Neural progenitor cell (in vitro differentiated cells): ENCODE measurements at regions not wholly inside any gene's neighbourhood (a gene's known extent, or its start where the extent isn't known, plus 50 kb on each side); places are given as distances from the start of the nearest gene placed in this dataset.

ENCODE experiments used
- CTCF ChIP-seq: fragments of 200-600 bp; sonication (generic); IDR thresholded peaks from 2 replicates; pipeline ENCODE4 v1.5.1; 2017; ENCODE audit warnings: antibody characterized with exemption, mild to moderate bottlenecking
- EZH2 ChIP-seq: fragments of 200-600 bp; sonication (generic); IDR thresholded peaks from 2 replicates; pipeline ENCODE4 v1.6.1; 2017; ENCODE audit warnings: antibody characterized with exemption, mild to moderate bottlenecking, moderate library complexity

GRCh38 chr20:40080041-40080652 is 608.9 kb downstream of the MAFB start:
- no peak for TF ChIP-seq CTCF
- no peak for TF ChIP-seq EZH2
